DMS153 (cell line): ENCODE measurements at regions not wholly inside any gene's neighbourhood (a gene's known extent, or its start where the extent isn't known, plus 50 kb on each side); places are given as distances from the start of the nearest gene placed in this dataset.

Source experiments
- DNase-seq: peaks from one replicate; lab custom pipeline; 2025; lab: John Stamatoyannopoulos, UW

DNA sequence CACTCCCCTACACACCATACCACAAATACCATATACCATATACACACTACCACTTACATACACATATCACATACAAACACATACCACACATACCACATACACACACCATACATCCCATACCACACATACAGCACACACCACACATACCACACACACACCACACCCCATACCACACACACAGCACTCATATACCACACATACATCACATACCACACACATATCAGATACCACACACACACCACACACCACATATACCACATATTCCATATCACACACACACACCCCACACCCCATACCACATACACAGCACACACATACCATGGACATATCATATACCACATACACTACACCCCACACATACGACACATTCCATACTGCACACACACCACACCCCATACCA lies 276.6 kb downstream of the GADD45G start:
- no peak for DNase-seq

DNA sequence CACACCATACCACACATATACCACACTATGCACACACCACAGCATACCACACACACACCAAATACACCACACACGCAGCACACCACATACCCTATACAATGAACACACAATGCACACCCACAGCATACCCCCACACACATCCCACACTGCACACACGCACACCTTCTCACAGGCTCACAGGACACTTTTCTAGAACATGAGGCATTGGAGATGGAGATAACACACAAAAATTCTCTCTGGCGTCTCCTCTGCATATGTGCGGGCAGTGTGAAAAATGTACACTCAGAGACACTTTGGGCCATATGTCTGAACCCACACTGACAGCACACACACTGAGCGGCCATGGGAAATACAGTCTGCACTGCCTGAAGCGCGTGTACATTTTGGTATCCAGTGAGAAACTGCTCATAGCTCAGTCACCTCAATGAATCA lies 278.1 kb downstream of the GADD45G start:
- no peak for DNase-seq

DNA sequence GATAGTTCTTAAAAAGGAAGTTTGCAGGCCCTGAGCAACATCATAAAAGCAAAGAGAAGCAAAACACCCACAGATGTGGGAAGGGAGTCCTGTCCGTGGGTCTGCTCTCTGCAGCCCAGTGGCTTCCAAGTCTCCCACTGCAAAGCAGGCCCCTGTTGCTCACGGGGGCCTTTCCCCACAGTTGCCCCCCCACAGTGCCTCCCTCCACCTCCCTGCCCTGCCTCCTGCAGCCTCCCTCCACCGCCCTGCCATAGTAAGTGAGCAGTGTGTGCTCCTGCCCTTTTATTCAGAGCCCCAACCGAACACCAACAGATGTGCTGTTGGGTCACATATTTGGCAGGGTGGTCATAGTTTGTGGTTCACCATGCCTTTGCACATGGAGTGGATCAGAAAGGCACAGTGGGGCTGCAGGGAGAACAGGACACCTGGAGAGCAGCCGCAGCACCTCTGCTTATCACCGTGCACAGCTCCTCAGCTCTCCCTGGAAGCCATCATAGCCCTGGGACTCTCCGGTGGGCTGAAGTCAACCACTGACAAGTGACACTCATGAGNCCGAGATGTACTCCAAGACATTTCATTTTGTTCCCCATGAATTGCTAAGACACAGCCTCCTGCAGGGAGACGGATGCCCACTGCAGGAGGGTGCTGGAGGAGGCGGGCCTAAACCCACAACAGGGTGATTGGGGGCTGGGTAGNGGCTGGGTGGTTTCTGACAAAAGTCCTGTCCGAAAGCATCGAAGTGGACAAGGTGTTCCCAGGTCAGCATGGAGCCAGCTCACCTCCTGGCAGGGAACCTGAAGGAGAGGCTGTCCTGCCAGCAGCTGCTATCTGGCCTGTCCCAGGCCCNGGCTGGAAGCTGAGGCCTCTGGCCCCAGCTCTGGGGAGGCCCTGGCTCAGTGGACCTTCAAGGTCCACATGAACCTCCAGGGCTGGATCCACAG lies 278.9 kb downstream of the GADD45G start:
- DNase-seq: no peak

DNA sequence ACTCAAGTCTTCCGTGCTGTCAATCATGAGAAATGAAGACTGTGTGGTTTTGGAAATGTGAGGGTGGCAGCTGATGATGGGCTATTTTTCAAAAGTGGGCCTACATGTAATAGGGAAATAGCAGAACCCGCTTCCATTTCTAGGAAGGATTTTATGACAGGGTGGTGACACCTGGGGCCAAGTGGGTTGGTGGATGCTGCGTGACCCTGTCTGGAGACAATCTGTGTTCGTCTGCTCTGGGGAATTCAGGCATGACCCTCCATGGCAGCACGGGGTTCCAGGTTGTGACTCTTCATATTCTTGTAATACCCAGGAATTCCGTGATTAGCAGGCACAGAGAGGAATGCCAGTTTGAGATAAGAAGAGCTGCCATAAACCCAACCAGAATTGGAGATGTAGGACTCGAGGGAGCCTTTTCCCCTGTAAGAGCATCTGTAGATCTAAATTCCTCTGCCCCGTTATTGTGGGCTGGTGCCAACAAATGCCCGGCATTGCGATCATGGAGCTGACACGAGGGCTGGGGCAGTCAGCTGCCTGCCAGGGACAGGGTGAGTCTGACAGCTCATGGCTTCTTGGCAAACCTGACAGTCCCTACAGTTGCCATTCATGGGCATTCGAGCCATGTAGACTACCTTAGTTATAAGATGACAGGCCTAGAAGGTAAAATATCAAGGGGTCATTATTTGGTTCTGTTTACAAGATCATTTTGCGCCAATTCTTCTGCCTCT lies 279.7 kb downstream of the GADD45G start:
- no peak for DNase-seq

DNA sequence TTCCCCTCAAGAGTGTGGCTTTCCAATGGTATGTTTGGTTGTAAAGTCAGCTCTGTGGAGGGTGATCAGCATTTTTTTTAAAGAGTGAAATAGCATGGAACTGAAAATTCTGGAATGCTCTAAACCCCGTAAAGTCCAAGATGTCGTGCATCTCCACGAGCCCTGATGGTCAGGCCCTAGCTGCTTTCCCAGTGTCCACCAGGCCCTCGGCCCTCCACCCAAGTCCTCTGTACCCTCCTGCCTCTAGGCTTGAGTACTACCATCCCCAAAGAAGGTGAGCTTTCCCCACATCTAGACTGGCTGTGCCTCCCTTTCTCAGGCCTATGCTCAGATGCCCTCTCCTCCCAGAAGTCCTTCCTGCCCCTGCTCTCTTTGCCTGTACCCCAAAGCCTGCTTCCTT lies 280.3 kb downstream of the GADD45G start:
- DNase-seq: no peak

DNA sequence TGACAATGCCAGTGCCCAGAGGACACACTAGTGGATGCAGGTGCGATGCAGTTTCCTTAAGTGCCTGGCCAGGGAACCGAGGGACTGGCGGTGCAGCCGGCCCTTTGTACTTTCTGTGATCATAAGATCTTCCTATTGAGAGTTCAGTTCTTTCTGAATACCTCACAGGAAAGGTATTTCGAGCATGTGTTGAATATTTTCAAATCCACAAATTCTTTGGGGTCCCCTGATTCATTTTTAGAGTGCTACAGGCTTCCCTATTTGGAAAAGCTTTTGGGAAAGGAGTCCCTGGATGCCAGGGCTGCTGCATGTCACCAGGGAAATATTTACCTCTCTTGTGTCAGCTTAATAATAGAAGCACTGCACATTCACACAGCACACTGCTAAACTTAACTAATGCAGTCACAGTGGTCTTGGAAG lies 281.5 kb downstream of the GADD45G start:
- DNase-seq: no peak

DNA sequence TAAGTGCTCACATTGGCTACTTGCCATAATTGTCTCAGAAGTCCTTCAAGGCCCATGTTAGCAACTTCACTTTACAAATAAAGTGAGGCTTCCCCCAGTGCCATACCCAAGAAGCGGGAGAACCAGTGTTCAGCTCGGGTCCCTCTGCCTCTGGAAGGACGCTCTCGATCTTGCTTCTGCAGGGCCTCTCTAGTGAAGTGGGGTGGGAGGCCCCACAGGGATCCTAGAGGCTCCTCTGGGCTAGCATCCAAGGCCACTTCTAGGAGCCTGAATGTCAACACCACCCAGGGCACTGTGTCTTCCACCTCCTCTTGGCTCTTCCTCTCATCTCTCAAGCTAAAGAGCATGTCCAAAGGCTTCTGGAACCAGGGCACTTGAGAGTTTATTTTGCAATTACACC lies 282.5 kb downstream of the GADD45G start:
- no peak for DNase-seq

DNA sequence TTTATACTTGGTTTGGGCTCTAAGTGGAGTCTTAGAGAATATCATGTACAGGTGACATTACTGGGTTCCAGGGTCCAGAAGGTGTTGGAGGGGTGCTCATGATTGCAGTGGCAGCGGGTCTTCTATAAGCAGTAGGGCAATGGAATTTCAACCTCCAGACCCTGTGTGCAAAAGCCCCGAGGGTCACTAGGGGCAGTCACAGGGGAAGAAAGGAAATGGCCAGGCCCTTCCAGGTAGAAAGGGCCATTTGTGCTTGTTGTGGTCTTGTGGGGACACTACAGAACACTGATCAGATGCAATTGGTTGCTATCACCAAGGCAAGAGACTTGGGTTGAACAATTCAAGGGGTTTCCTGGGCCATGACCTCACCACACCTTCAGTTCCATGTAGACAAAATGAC lies 283.4 kb downstream of the GADD45G start:
- DNase-seq: no peak

DNA sequence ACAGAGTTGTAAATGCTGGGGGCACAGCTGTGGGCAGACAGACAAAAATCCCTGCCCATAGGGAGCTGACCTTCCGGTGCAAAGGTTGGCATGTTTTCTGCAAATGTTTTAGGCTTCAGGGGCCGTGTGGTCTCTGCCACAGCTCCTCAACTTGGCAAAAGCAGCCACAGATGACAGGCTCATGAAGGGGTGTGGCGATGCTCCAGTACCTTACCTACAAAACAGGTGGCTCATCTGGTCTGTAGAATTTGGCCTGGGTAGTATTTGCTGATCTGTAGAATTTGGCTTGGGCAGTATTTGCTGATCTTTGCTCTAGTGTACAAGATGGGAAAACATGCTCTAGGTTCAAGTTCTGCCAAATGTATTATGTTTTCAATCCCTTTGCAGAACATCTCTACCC lies 283.9 kb downstream of the GADD45G start:
- no peak for DNase-seq

DNA sequence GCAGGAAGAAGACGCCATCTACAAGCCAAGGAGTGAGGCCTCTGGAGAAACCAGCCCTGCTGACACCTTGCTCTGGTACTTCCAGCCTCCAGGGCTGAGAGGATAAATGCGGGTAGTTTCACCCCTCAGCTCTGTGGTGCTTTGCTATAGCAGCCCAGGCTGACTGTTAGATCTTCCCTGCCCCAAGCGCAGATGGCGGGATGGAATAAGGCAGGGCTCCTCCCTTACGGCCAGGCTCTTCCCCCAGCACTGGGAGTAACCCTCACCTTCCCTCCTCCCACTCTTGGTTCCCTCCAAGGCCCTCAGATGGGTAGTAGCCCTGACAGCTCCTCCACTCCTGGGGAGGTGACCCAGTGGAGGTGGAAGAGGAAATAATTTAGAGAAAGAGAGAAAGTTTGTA lies 285.1 kb downstream of the GADD45G start:
- no peak for DNase-seq

DNA sequence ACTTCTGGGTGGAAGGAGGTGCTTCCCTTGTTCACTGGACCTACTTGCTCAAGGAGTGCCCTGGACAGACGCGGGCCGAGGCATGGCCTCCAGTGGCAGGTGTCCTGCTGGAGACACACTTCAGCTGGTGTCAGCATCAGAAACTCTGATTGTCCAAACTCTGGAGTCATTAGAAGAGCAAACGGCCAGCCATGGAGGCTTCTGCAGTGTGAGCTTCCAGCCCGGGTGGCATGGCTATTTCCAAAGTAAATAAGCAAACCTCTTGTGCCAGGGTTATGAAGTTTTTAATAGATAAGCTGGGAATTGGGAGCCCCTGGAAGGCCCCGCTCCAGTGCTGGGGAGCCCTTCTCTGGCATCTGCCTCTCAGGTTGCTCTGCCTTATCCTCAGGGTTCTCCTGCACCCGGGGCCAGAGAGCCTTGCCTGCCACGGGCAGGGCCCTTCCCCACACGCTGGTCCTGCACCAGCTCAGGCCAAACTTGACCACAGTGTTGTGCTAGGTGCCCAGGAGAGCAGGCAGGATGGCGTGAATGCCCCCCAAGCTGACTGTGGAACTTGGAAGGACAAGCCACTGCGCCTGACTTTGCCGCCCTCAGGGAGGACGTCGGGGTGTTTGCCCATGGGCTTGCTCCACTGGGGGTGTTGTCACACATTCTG lies 285.6 kb downstream of the GADD45G start:
- no peak for DNase-seq

DNA sequence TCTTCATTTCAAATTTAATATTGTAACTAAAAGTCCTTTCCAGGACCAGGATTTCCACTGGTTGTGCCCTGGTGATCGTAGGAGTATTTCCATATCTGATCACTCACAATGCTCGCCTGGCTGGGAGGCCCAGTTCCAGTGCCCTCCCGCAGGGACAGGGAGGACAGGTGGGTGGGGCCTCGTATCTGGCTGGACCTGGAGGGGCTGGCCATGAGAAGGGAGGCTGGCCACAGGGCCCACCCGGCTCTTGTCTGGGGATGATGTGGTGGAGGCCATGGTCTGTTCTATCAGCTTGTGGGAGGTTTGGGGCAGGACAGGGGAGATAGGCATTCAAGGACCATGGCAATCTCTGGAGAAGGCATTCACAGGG lies 286.4 kb downstream of the GADD45G start:
- DNase-seq: no peak

DNA sequence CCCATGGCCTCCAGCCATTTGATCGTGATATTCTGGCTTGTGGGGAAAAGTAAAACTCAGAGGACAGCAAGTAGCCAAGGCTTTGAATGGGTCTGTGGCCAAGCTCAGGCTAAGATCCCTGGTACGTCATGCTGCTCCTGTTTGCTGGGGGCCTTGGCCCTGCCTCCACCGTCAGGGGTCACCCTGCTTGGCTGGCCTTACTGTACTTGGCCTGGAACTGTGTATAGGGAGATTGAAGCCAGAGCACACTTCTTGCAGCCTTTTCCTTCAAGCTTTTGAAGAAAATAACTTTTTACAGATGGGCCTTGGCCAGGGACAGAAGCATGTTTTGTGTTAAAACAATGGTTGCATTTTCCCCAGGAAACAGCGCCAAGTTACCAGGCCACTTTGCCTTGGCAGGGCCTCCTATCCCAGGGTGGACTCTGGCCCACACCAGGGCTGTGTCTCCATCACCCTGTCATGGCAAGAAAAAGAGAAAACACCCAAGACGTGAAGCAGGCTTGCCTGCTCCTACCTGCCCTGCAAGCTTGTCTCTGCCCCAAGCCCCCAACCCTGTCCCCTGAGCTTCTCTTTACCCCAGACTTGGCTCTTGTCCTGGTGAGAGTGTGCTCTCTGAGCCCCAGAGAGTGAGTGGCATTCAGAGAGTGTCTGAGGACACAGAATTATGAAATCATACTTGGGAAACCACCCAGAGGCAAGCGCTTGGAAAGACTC lies 286.9 kb downstream of the GADD45G start:
- DNase-seq: no peak

DNA sequence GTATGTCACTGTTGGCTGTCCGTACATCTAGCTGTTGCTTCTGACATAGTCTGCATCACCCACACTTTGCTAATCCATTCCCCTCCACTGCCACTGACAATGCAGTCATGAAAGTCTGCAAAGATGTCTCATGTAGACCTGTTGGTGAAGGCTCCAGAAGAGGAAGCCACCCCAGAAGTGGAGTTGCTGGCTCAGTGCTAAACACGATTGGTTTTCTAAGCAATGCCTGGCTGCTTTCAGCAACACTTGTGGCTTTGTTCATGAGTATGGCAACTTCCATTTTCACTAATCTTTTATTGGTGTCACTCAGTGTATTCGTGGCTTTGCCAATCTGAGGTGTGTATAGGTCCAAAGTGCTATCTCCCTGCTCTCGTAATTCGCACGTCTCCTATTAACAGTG lies 288.1 kb downstream of the GADD45G start:
- no peak for DNase-seq

DNA sequence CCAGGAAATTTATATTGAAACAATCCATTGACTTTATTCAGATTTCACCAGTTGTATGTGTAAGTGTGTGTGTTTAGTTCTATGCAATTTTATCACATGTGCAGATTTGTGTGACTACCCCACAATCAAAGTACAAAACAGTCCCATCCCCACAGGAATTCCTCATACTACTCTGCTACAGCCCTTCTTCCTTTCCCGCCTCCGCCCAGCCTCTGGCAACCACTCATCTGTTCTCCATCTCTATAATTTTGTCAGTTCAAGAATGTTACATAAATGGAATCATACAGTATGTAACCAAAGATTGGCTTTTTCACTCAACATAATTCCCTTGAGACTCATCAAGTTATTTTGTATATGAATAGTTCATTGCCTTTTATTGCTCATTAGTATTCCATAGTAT lies 289.1 kb downstream of the GADD45G start:
- DNase-seq: no peak

DNA sequence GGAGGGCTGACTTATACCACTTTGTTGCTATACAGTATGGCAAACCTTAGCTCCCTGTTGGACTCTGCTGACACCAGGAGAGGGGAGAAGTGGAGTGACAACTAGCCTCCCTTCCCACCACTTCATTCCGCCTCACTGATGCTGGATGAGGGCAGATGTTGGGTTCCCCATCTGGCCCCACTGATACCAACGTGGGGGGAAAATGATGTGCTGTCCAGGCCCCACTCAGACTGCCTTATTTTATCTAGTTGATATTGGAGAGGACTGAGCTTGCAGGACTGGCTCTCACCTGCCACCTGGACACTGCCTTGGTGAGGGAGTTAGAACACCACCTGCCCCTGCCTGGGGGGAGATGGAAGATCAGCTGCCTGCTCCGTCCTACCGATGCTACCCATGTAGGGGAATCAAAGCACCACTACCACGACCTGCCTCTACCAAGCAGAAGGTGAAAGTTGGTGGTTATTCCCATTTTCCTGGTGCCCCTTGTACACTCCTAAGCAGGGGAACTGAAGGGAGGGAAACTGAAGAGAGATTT lies 292.1 kb downstream of the GADD45G start:
- no peak for DNase-seq

DNA sequence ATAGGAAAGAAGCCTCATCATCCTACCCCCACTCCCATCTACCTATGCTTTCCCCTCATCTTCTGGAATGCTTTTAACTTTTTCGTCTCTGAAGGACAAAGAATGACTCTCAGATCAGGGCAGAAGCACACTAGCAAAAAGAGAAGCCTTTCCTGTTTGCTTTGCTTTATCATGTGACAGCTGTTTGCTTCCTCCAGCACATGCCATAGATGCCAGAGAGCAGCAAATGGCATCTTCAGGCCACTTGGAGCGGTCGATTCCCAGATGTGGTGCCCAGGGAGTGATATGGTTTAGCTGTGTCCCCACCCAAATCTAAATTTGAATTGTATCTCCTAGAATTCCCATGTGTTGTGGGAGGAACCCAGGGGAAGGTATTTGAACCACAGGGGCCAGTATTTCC lies 294.8 kb downstream of the GADD45G start:
- no peak for DNase-seq

DNA sequence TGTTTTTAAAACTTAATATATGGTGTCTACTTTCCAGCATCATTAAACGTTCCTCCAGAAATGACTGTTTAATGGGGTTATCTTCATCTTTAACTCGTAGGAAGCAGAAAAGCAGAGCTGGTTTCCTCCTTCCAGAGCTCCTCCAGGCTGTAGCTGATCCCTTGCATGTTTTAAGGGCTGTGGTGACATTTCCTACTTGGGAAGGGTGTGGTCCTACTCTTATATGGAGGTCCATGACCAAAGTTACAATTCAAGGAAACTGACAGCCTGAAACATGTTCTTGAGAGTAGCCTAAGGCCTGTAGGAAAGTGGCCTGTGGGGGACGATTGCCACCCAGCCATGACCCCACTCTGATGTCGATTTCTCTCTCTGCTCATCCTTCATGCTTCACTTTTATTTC lies 297.1 kb downstream of the GADD45G start:
- no peak for DNase-seq

DNA sequence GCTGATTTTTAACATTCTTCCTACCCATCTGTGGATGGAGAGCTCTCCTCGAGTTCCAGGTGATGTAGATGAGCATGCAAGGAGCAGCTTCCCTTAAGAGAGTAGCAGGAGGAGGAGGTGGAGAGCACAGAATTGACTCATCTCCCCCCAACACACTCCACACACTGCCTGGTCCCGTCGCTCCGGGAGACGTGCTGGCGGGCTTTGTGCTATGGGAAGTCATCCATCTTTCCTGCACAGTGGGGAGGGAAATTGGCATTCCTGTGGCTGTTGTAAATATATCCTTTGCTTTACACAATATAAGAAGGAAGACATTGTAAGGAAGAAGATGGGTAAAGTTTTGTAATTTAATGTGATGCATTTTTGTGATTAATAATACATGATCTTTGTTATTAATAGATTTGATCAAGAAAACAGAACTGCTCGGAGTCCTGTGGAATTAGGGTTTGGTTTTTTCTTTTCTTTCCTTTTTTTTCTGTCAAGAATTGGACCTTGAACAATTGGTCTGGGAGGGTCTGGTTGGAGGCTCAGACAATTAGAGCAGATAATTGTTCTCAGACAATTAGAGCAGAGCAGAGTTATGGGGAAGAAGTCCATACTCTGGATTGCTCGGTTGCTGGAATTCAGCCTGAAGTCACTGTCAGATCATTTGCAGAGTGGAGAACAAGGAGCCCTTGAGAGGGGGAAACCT lies 297.8 kb downstream of the GADD45G start:
- no peak for DNase-seq

DNA sequence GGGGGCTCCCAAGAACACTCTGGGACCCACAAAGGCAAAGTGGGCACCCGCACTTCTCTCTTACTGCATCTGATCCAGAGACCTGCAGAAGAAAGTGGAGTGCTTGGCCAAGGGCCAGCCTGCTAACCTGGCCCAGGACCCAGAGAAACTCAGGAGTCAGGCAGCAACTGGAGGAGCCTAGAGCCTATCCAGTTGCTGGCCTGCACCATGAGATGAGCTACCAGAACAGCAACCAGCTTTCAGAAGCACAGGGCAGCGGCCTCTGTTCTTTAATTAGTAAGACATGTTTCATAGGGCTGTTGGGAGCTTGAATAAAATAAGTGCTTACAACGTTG lies 298.3 kb downstream of the GADD45G start:
- DNase-seq: no peak

DNA sequence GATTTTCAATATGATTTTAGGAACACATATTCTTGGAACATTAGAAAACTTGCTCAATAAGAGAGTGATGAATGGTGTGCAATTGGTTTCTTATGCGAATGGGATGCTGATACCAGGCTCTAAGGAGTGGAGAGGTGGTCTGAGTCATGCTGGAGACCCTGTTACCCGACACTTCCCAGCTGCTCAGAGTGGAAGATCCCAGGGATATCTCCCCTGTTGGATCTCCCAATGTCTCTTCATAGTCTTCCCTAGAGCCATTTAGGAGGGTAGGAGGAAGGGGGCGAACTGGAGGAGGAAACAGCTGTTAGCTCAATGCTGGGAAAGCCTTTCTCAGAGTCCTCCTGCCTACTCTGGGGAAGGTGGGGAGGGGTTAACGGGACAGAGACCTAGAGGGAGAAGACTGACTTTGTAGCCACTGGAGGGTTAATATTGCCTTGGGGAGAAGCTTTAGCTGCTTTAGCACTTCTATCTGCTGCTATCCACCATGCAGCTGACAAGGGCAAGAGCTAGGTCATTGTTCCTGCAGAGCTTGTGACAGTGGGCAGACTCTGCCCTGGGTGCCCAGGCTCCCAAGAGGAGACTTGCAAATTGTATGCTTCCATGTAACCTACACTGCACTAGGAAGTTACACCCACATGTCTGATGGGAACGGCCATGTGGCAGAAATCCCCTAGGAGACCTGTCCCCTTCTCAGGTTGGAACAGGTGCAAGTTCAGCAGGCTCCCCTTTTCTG lies 301.0 kb downstream of the GADD45G start:
- DNase-seq: no peak
